SK-N-MC (cell line): ENCODE measurements at regions not wholly inside any gene's neighbourhood (a gene's known extent, or its start where the extent isn't known, plus 50 kb on each side); places are given as distances from the start of the nearest gene placed in this dataset.
"Not testable (repeated sequence)": the region's sequence is repeated elsewhere in the genome, so short reads cannot be mapped to it uniquely, and the experiment has no call there.

Experiments
- EZH2 ChIP-seq: fragments of 200-600 bp; sonication (generic); IDR thresholded peaks from one replicate; pipeline ENCODE4 v1.6.1; 2017; ENCODE audit warnings: antibody characterized with exemption
- POLR2AphosphoS5 ChIP-seq: IDR thresholded peaks from 2 replicates; pipeline ENCODE4 v1.6.1; 2012; ENCODE audit warnings: mild to moderate bottlenecking, low read depth, low read length, borderline replicate concordance

- TF ChIP-seq POLR2AphosphoS5, EZH2: not testable (repeated sequence)
These were observed 92.1 kb upstream of the PALMD start for GRCh38 chr1:99553819-99554218.
